Mesothelial cell of epicardium (in vitro differentiated cells): ENCODE measurements at regions not wholly inside any gene's neighbourhood (a gene's known extent, or its start where the extent isn't known, plus 50 kb on each side); places are given as distances from the start of the nearest gene placed in this dataset.
"Not testable (repeated sequence)": the region's sequence is repeated elsewhere in the genome, so short reads cannot be mapped to it uniquely, and the experiment has no call there.

Experiments used
- DNase-seq, 2 experiments: peaks; one replicate each; pipeline ENCODE4 v3.0.0; 2021; ENCODE audit warnings: low spot score in 2 of 2; ENCODE audit not compliant: unreplicated experiment in 2 of 2
- H3K27ac Mint-ChIP-seq: 2 replicates; pipeline ENCODE4 v1.8.0; 2021; ENCODE audit warnings: mixed read lengths
- H3K27me3 Mint-ChIP-seq: 2 replicates; pipeline ENCODE4 v1.8.0; 2021; ENCODE audit warnings: low read depth, mixed read lengths
- H3K36me3 Mint-ChIP-seq: 2 replicates; pipeline ENCODE4 v1.8.0; 2021; ENCODE audit warnings: mixed read lengths
- H3K4me1 Mint-ChIP-seq: 2 replicates; pipeline ENCODE4 v1.8.0; 2021; ENCODE audit warnings: mixed read lengths
- H3K4me3 Mint-ChIP-seq: 2 replicates; pipeline ENCODE4 v1.8.0; 2021; ENCODE audit warnings: mild to moderate bottlenecking, moderate library complexity, mixed read lengths
- H3K9me3 Mint-ChIP-seq: 2 replicates; pipeline ENCODE4 v1.8.0; 2021; ENCODE audit warnings: mixed read lengths
- TF ChIP-seq, protein P1 (sequence below): fragments of 200-600 bp; sonication (generic); IDR thresholded peaks from one replicate; pipeline ENCODE4 v1.5.0; 2021; ENCODE audit warnings: antibody characterized with exemption; ENCODE audit not compliant: unreplicated experiment

DNA sequence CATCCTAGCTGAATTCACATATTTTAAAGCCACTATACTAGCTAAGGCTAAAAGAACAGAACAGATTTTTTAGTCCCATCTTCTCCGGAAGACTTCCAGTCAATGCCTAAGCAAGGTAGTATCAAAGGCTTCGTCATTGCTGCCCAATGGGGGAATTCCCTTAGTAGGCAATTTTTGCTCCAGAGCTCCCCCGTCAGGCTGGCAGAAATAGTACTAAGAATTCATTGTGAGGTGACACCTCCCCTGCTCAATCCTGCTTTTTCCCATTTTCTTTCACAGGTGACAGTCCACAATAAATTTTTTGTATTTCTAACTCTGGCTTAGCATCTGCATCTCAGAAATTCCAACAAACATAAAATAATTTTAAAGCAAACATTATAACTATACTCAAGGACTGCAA is 52.8 kb upstream of the SRSF6 start:
- Mint-ChIP-seq H3K27me3 (peaks cover 19% of the 10 kb centered on the region), H3K27ac (no peak overlapping the region), H3K36me3 (no peaks in the 10 kb centered on the region), H3K4me3 (no peak overlapping the region), H3K4me1 (no peaks in the 10 kb centered on the region), H3K9me3 (peaks cover 26% of the 10 kb centered on the region)
- TF ChIP-seq, protein P1, sequence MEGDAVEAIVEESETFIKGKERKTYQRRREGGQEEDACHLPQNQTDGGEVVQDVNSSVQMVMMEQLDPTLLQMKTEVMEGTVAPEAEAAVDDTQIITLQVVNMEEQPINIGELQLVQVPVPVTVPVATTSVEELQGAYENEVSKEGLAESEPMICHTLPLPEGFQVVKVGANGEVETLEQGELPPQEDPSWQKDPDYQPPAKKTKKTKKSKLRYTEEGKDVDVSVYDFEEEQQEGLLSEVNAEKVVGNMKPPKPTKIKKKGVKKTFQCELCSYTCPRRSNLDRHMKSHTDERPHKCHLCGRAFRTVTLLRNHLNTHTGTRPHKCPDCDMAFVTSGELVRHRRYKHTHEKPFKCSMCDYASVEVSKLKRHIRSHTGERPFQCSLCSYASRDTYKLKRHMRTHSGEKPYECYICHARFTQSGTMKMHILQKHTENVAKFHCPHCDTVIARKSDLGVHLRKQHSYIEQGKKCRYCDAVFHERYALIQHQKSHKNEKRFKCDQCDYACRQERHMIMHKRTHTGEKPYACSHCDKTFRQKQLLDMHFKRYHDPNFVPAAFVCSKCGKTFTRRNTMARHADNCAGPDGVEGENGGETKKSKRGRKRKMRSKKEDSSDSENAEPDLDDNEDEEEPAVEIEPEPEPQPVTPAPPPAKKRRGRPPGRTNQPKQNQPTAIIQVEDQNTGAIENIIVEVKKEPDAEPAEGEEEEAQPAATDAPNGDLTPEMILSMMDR, result no peak
- DNase-seq, result no peak

- H3K36me3 Mint-ChIP-seq, DNase-seq, H3K4me1 Mint-ChIP-seq, H3K9me3 Mint-ChIP-seq, H3K27ac Mint-ChIP-seq, H3K4me3 Mint-ChIP-seq: not testable (repeated sequence)
- peaks cover 12% of the 10 kb centered on the region for H3K27me3 Mint-ChIP-seq
These were observed 56.8 kb upstream of the SRSF6 start for GRCh38 chr20:43400882-43401281.

DNA sequence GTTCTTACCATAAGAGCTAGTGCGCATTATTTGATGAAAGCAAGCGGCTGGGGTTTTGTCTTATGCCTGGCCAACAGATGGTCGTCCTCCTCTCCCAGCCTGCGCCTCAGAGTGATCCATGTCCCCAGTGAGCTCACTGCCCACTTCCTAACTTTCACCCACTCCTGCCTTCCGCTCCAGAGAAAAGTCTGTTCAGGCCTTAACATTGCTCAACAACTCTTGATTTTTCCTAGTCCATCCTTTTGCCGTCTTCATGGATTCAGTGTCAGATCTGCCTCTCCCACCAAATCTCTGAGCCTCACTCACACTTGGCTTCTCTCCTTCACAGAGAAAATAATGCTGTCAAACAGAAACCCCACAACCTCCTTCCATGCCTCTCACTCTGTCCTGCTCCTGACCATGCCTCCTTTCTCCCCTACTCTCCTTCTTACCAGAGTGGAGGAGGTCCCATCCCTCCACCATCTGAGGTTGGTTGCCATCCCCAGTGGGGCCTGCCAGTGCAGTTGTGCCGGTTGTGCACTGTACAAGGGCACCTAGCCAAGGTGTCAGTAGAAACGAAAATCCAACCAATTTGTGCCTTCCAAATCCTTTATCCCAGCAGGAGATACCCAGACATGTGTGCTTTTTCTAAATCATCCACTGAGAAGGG is 58.9 kb upstream of the SRSF6 start:
- no peaks in the 10 kb centered on the region for H3K4me1 Mint-ChIP-seq
- no peak for DNase-seq
- no peak overlapping the region for H3K27ac Mint-ChIP-seq
- H3K36me3 Mint-ChIP-seq, result no peaks in the 10 kb centered on the region
- no peak overlapping the region for H3K4me3 Mint-ChIP-seq
- peaks cover 15% of the 10 kb centered on the region for H3K27me3 Mint-ChIP-seq
- TF ChIP-seq, protein P1, result no peak
- H3K9me3 Mint-ChIP-seq, result no peaks in the 10 kb centered on the region

- no peak for DNase-seq
- Mint-ChIP-seq H3K27me3 (peaks cover 12% of the 10 kb centered on the region), H3K36me3 (no peaks in the 10 kb centered on the region), H3K4me1 (no peaks in the 10 kb centered on the region), H3K4me3 (no peak overlapping the region), H3K9me3 (no peaks in the 10 kb centered on the region), H3K27ac (no peak overlapping the region)
- TF ChIP-seq, protein P1, result no peak
These were observed 60.5 kb upstream of the SRSF6 start for GRCh38 chr20:43397147-43397546.

- no peak overlapping the region for H3K4me3 Mint-ChIP-seq
- H3K36me3 Mint-ChIP-seq, result no peaks in the 10 kb centered on the region
- H3K9me3 Mint-ChIP-seq, result no peaks in the 10 kb centered on the region
- no peak overlapping the region for H3K27ac Mint-ChIP-seq
- TF ChIP-seq, protein P1, result no peak
- peaks cover 12% of the 10 kb centered on the region for H3K27me3 Mint-ChIP-seq
- peaks cover 2% of the 10 kb centered on the region for H3K4me1 Mint-ChIP-seq
- DNase-seq, result no peak
These were observed 64.6 kb upstream of the SRSF6 start for GRCh38 chr20:43393052-43393451.

DNA sequence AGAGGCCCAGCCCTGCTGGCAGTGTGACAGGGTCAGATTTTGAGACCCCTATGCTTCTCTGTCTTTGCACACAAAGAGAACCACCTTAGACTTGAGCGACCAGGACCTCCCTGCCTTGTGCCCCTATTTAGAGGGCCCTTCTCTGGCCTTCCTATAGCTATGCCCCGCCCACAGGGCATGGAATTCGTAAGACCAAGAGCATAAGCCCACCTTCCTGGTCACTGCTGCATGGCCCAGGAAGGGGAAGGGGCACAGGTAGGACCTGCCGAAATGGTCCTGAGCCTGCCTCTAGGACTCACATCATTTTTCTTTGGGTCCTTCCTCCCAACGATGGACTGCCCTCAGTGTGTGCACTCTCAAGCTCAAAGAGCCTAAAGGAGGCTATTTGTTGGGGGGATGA is 65.1 kb upstream of the SRSF6 start:
- H3K4me1 Mint-ChIP-seq, result peaks cover 2% of the 10 kb centered on the region
- DNase-seq, result no peak
- H3K4me3 Mint-ChIP-seq, result no peak overlapping the region
- H3K36me3 Mint-ChIP-seq, result no peaks in the 10 kb centered on the region
- H3K9me3 Mint-ChIP-seq, result no peaks in the 10 kb centered on the region
- peaks cover 8% of the 10 kb centered on the region for H3K27me3 Mint-ChIP-seq
- TF ChIP-seq, protein P1, result no peak
- H3K27ac Mint-ChIP-seq, result no peak overlapping the region
